Hepatocyte (in vitro differentiated cells): ENCODE measurements at regions not wholly inside any gene's neighbourhood (a gene's known extent, or its start where the extent isn't known, plus 50 kb on each side); places are given as distances from the start of the nearest gene placed in this dataset.

ENCODE experiments used
- EZH2 ChIP-seq: fragments of 200-600 bp; sonication (generic); IDR thresholded peaks from 2 replicates; pipeline ENCODE4 v1.6.1; 2016; ENCODE audit warnings: antibody characterized with exemption, mild to moderate bottlenecking, borderline replicate concordance
- EZH2phosphoT487 ChIP-seq: fragments of 200-600 bp; sonication (generic); IDR thresholded peaks from one replicate; pipeline ENCODE4 v1.6.1; 2018; ENCODE audit warnings: antibody characterized with exemption, mild to moderate bottlenecking, low read depth, moderate library complexity; ENCODE audit not compliant: unreplicated experiment, severe bottlenecking
- TF ChIP-seq, protein P1 (sequence below): fragments of 200-600 bp; sonication (generic); IDR thresholded peaks from 2 replicates; pipeline ENCODE4 v1.5.1; 2016; ENCODE audit warnings: antibody characterized with exemption, mild to moderate bottlenecking; ENCODE audit not compliant: poor library complexity

DNA sequence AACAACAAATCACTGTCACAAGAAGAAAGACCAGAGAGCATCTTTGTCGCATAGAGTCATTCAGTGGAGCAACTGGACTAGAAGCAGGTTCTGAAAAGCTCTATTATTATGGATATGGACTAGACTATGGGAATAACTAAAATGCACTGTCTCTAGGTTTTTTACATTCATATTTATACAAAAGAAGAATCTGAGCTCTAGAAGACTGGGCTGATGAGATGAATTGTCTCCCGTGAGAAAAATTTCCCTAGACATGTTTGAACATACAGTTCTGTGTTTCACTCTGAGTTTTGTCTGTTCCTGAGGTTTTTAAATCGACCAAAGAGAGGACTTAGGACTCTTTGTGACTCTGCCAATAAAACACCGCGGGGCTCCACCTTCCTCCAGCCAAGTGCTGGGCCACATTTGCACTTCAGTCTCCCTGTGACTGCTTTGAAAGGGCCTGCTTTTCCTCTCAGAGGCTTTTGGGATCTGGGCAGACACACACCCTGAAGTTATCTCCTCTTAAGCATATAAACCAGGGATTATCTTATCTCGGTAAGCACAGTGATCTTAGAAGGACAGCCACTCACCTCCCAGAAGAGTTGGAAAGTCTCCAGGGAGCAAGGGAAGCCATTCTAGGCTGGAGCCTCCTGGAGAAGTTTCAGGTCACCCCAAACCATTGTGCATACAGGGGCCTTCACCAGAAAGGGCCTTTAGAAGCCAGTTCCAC, 101.0 kb upstream of the JCAD start:
- TF ChIP-seq, protein P1, sequence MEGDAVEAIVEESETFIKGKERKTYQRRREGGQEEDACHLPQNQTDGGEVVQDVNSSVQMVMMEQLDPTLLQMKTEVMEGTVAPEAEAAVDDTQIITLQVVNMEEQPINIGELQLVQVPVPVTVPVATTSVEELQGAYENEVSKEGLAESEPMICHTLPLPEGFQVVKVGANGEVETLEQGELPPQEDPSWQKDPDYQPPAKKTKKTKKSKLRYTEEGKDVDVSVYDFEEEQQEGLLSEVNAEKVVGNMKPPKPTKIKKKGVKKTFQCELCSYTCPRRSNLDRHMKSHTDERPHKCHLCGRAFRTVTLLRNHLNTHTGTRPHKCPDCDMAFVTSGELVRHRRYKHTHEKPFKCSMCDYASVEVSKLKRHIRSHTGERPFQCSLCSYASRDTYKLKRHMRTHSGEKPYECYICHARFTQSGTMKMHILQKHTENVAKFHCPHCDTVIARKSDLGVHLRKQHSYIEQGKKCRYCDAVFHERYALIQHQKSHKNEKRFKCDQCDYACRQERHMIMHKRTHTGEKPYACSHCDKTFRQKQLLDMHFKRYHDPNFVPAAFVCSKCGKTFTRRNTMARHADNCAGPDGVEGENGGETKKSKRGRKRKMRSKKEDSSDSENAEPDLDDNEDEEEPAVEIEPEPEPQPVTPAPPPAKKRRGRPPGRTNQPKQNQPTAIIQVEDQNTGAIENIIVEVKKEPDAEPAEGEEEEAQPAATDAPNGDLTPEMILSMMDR = no peak
- TF ChIP-seq EZH2 = no peak
- TF ChIP-seq EZH2phosphoT487 = no peak
